ENCODE measurements at regions not wholly inside any gene's neighbourhood (a gene's known extent, or its start where the extent isn't known, plus 50 kb on each side); places are given as distances from the start of the nearest gene placed in this dataset.

DNA sequence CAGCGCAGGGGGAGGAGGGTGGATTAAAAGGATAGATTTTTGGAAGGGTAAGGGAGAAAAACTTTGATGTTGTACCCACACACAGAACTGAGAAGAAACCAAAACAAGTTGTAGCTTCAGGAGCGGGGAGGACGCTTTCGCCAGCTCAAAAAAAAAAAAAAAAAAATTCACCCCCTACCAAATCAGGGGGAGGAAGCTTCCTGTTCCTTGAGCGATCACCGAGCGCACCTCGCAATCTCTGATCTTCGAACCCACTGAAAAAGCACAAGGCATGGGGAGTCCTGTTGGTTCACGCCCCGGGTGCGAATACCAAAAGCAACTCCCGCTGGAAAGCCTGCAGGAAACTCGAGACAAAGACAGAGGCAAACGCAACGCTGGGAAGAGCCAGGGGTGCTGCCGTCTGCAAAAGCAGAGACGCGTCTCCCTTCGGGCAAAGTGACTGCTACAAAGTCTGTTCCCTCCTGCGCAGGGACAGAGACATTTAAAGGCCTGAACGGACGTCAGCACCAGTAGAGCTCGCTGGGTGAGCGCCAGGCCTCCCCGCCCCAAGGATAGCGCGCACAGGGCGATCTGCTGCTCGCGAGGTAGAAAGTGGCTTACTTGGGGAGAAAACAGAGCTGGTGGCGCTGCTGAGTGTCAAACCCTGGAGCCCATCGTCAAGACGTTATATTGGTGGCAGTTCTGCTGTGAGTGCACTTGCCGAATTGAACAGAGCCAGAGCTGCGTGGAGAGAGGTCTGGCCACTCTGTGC, 190.4 kb downstream of the USP22 start:
- TF ChIP-seq ZNF174 (tag by site-specific recombination; IDR thresholded peaks at IDR 0.05) (no peak), ZNF211 (tag by site-specific recombination; IDR thresholded peaks at IDR 0.05; ENCODE audit: low read depth) (no peak), SETDB1 (IDR thresholded peaks at IDR 0.05; ENCODE audit: insufficient read length, low read length) (no peak), ZFHX2 (tag by site-specific recombination; conservative IDR thresholded peaks at IDR 0.05) (no peak), ZNF140 (tag by site-specific recombination; IDR thresholded peaks at IDR 0.05) (no peak), ZNF792 (tag by site-specific recombination; IDR thresholded peaks at IDR 0.05) (no peak), ZNF350 (tag by site-specific recombination; IDR thresholded peaks at IDR 0.05) (no peak), ZNF114 (tag by site-specific recombination; IDR thresholded peaks at IDR 0.05) (no peak), ZNF707 (tag by site-specific recombination; IDR thresholded peaks at IDR 0.05) (no peak), ZNF175 (tag by site-specific recombination; IDR thresholded peaks at IDR 0.05) (no peak)
- TF ChIP-seq, protein P1, sequence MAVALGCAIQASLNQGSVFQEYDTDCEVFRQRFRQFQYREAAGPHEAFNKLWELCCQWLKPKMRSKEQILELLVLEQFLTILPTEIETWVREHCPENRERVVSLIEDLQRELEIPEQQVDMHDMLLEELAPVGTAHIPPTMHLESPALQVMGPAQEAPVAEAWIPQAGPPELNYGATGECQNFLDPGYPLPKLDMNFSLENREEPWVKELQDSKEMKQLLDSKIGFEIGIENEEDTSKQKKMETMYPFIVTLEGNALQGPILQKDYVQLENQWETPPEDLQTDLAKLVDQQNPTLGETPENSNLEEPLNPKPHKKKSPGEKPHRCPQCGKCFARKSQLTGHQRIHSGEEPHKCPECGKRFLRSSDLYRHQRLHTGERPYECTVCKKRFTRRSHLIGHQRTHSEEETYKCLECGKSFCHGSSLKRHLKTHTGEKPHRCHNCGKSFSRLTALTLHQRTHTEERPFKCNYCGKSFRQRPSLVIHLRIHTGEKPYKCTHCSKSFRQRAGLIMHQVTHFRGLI (tag by site-specific recombination; IDR thresholded peaks at IDR 0.05), result no peak
- TF ChIP-seq, protein P2, sequence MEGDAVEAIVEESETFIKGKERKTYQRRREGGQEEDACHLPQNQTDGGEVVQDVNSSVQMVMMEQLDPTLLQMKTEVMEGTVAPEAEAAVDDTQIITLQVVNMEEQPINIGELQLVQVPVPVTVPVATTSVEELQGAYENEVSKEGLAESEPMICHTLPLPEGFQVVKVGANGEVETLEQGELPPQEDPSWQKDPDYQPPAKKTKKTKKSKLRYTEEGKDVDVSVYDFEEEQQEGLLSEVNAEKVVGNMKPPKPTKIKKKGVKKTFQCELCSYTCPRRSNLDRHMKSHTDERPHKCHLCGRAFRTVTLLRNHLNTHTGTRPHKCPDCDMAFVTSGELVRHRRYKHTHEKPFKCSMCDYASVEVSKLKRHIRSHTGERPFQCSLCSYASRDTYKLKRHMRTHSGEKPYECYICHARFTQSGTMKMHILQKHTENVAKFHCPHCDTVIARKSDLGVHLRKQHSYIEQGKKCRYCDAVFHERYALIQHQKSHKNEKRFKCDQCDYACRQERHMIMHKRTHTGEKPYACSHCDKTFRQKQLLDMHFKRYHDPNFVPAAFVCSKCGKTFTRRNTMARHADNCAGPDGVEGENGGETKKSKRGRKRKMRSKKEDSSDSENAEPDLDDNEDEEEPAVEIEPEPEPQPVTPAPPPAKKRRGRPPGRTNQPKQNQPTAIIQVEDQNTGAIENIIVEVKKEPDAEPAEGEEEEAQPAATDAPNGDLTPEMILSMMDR (tag by site-specific recombination; IDR thresholded peaks at IDR 0.05), result peak; percentile 62
- TF ChIP-seq, protein P3, sequence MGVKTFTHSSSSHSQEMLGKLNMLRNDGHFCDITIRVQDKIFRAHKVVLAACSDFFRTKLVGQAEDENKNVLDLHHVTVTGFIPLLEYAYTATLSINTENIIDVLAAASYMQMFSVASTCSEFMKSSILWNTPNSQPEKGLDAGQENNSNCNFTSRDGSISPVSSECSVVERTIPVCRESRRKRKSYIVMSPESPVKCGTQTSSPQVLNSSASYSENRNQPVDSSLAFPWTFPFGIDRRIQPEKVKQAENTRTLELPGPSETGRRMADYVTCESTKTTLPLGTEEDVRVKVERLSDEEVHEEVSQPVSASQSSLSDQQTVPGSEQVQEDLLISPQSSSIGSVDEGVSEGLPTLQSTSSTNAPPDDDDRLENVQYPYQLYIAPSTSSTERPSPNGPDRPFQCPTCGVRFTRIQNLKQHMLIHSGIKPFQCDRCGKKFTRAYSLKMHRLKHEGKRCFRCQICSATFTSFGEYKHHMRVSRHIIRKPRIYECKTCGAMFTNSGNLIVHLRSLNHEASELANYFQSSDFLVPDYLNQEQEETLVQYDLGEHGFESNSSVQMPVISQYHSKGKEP (tag by site-specific recombination; IDR thresholded peaks at IDR 0.05), result no peak
- TF ChIP-seq, protein P4, sequence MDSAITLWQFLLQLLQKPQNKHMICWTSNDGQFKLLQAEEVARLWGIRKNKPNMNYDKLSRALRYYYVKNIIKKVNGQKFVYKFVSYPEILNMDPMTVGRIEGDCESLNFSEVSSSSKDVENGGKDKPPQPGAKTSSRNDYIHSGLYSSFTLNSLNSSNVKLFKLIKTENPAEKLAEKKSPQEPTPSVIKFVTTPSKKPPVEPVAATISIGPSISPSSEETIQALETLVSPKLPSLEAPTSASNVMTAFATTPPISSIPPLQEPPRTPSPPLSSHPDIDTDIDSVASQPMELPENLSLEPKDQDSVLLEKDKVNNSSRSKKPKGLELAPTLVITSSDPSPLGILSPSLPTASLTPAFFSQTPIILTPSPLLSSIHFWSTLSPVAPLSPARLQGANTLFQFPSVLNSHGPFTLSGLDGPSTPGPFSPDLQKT (IDR thresholded peaks at IDR 0.05; ENCODE audit: borderline replicate concordance, low read depth, low read length), result no peak

Measured in HEK293 (cell line).